Activated CD4-positive, alpha-beta T cell treated with anti-CD3 and anti-CD28 coated beads, Interleukin-2, amount 10 ng/mL, durations not matched to agents 7 days and 5 days (primary cell): ENCODE measurements at regions not wholly inside any gene's neighbourhood (a gene's known extent, or its start where the extent isn't known, plus 50 kb on each side); places are given as distances from the start of the nearest gene placed in this dataset.

Experiments
- CTCF ChIA-PET: fragments of 350-600 bp; sonication (Branson Sonifier 250); formaldehyde crosslinking; loops from one replicate; lab custom pipeline; 2021; ENCODE audit warnings: antibody characterized with exemption; lab: Charles Lee
- POLR2A ChIA-PET: fragments of 350-600 bp; sonication (Branson Sonifier 250); formaldehyde crosslinking; loops from one replicate; lab custom pipeline; 2021; ENCODE audit warnings: antibody characterized with exemption; lab: Charles Lee
- DNase-seq: peaks from one replicate; pipeline ENCODE4 v3.0.0-alpha.2; 2020
- H3K27ac Mint-ChIP-seq: one replicate; pipeline ENCODE4 v1.8.0; 2021; ENCODE audit warnings: mild to moderate bottlenecking, moderate library complexity, mixed read lengths
- H3K27me3 Mint-ChIP-seq: one replicate; pipeline ENCODE4 v1.8.0; 2021; ENCODE audit warnings: mixed read lengths
- H3K36me3 Mint-ChIP-seq: one replicate; pipeline ENCODE4 v1.8.0; 2021; ENCODE audit warnings: low read depth, mixed read lengths
- H3K4me1 Mint-ChIP-seq: one replicate; pipeline ENCODE4 v1.8.0; 2021; ENCODE audit warnings: mixed read lengths
- H3K4me3 Mint-ChIP-seq: one replicate; pipeline ENCODE4 v1.8.0; 2021; ENCODE audit warnings: mild to moderate bottlenecking, moderate library complexity, mixed read lengths
- H3K9me3 Mint-ChIP-seq: one replicate; pipeline ENCODE4 v1.8.0; 2021; ENCODE audit warnings: mixed read lengths

DNA sequence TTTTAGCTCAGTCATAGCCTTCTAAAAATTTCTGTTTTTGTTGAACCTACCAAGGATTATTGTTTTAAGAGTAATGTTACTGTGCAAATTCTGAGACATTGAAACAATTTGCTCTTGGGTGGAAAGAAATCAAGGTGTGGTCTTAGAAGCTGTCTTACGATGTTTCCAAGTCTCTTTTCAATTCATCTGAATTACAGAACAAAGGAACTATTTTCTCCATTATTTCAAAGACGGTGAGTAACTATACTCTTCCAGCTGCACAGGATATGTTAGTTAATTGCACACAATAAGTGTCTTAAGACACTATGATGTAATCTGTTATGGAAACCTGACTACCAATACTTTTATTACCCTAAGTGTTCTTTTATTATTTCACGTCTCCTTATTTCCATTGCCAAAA lies 106.8 kb upstream of the POM121L12 start:
- POLR2A ChIA-PET, result no interaction called here
- DNase-seq, result no peak
- no peaks in the 10 kb centered on the region for H3K27me3 Mint-ChIP-seq

DNA sequence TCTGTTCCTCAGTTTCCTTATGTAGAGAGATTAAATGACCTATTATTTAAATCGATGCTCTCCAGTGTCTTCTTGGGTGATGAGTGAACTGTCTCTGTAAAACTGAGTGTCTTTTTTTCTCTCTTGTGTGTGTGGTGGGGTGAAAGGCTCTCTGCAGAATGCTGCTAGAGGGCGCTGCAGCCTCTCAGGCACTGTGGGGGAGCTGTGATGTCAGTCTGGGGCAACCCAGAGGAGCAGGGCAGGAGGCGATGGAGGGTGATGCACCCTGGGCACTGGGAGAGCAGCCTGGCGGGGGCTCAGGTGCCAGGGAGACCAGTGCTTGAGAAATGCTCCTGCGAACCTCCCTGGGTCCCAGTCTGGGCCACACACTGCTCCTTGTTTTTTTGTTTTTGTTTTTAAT lies 110.1 kb upstream of the POM121L12 start:
- no peak for DNase-seq
- Mint-ChIP-seq H3K27me3 (no peaks in the 10 kb centered on the region), H3K36me3 (no peaks in the 10 kb centered on the region), H3K4me3 (no peak overlapping the region), H3K27ac (no peak overlapping the region), H3K9me3 (peaks cover 16% of the 10 kb centered on the region), H3K4me1 (no peaks in the 10 kb centered on the region)
- ChIA-PET CTCF (no interaction called here), POLR2A (no interaction called here)

More for the DNA sequence above, 106.8 kb upstream of the POM121L12 start:
- H3K36me3 Mint-ChIP-seq, result no peaks in the 10 kb centered on the region
- peaks cover 11% of the 10 kb centered on the region for H3K9me3 Mint-ChIP-seq
- H3K4me3 Mint-ChIP-seq, result no peak overlapping the region
- CTCF ChIA-PET, result no interaction called here
- H3K27ac Mint-ChIP-seq, result no peak overlapping the region
- H3K4me1 Mint-ChIP-seq, result no peaks in the 10 kb centered on the region

DNA sequence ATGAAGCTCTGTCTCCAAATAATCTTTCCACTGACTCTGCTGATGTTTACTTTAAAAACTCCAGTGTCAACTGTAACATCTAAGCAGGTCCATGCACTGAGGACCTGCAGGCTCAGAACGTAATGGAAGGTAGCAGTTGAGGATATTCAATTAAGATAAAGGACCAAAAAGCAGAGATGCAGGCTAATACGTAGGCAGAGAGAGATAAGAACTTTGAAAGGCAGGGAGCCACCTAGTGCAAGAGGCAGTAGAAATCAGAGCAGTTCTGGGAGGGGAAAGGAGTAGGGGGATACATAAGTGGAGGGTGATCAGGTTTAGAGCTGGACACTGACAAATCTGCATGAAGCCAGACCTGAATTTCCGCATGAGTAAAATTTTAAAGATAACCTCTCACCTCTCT lies 114.5 kb upstream of the POM121L12 start:
- H3K27ac Mint-ChIP-seq, result no peak overlapping the region
- no peak for DNase-seq
- H3K27me3 Mint-ChIP-seq, result no peaks in the 10 kb centered on the region
- ChIA-PET POLR2A (no interaction called here), CTCF (no interaction called here)
- H3K4me1 Mint-ChIP-seq, result no peaks in the 10 kb centered on the region
- no peaks in the 10 kb centered on the region for H3K36me3 Mint-ChIP-seq
- no peak overlapping the region for H3K4me3 Mint-ChIP-seq
- peaks cover 10% of the 10 kb centered on the region for H3K9me3 Mint-ChIP-seq

DNA sequence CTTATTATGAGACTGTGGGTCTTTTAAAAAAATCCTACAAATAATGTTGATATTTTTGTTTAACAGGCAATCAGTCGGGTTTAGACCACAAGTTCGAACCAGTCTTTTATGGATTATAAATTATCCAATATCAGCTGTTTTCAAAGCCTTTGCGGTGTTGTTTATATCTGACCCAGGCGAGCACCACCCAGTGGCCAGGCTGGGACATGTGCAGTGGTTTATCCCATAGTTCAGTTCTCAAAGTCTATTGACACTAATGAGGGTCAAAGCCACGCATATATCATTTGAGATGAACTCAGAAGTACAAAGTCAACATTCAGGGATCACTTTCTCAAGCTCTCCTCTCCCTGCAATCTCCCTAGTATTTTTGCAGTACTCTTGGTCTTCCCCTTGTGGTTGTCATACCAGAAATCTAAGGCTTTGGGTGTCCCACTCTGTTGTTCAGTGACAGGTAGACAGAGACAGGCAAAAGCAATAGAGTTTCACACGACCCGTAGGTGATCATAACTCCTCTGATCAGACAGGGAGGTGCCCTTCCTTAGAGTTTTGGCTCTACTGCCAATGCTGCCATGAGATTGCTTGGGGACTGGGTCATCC lies 117.4 kb upstream of the POM121L12 start:
- DNase-seq, result no peak
- Mint-ChIP-seq H3K4me1 (no peaks in the 10 kb centered on the region), H3K27ac (no peak overlapping the region), H3K4me3 (no peak overlapping the region), H3K27me3 (no peaks in the 10 kb centered on the region), H3K36me3 (no peaks in the 10 kb centered on the region), H3K9me3 (peaks cover 12% of the 10 kb centered on the region)
- ChIA-PET CTCF (no interaction called here), POLR2A (no interaction called here)

DNA sequence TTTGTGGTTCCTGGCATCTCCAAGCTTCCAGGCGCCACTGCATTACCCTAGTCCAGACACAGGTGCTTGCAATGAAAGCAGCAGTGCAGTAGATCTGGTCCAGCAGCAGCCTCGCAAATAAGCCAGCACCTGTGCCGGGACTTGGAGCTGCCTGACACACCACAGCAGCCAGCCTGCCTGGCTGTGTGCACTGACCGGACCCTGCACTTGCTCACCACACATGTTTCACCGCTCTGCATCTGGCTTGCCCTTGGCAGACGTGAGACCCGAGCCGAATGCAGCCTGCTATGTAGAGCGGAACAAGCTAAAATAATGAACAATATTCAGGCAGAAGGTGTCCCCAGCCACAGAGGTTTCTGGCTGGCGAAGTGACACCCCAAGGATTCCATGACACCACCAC lies 123.6 kb upstream of the POM121L12 start:
- Mint-ChIP-seq H3K9me3 (peaks cover 6% of the 10 kb centered on the region), H3K4me1 (no peaks in the 10 kb centered on the region), H3K4me3 (no peak overlapping the region), H3K27me3 (no peaks in the 10 kb centered on the region), H3K36me3 (no peaks in the 10 kb centered on the region), H3K27ac (no peak overlapping the region)
- POLR2A ChIA-PET, result no interaction called here
- CTCF ChIA-PET, result no interaction called here
- DNase-seq, result no peak

DNA sequence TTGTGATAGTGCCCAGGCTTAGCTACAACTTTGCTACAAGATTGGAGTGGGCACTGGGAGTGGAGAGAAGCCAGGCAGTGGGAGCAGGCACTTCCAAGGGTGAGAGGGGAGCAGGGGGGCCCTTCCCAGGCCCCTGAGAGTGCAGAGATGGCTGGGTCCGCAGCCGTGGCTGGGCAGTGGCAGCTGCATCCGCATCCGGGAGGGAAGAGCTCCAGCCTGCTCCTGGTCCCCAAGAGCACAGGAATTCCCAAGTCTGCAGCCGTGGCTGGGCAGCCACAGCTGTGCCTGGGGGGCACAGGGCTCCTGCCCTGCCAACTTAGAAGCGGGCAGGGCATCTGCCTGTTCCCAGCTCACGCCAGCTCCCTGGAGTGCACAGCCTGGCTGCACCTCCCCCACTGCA lies 124.1 kb upstream of the POM121L12 start:
- Mint-ChIP-seq H3K27ac (no peak overlapping the region), H3K4me3 (no peak overlapping the region), H3K36me3 (no peaks in the 10 kb centered on the region), H3K9me3 (peaks cover 6% of the 10 kb centered on the region), H3K4me1 (no peaks in the 10 kb centered on the region), H3K27me3 (no peaks in the 10 kb centered on the region)
- no peak for DNase-seq
- POLR2A ChIA-PET, result no interaction called here
- CTCF ChIA-PET, result no interaction called here

DNA sequence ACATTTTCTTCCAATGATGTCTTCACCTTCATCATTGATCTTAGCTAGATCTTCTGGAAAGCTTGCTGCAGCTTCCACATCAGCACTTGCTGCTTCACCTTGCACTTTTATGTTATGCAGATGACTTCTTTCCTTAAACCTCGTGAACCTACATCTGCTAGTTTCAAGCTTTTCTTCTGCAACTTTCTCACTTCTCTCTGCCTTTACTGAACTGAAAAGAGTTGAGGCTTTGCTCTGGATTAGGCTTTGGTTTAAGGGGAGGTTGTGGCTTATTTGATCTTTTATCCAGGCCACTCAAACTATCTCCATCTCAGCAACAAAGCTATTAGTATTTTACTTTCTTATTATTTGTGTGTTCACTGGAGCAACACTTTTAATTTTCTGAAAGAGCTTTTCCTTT lies 125.5 kb upstream of the POM121L12 start:
- ChIA-PET POLR2A (no interaction called here), CTCF (no interaction called here)
- H3K27ac Mint-ChIP-seq, result no peak overlapping the region

DNA sequence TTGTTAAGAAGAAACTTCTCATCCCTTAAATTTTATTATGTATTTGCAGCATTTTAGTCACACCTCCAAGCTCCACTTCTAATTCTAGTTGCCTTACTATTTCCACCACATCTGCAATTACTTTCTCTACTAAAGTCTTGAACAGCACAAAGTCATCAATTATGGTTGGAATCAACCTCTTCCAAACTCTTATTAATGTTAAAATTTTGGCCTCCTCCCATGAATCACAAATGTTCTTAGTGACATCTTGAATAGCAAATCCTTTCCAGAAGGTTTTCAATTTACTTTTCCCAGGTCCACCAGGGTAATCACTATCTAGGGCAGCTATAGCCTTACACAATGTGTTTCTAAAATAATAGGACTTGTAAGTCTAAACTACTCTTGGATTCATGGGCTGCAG lies 126.3 kb upstream of the POM121L12 start:
- no peak overlapping the region for H3K27ac Mint-ChIP-seq
- no peaks in the 10 kb centered on the region for H3K27me3 Mint-ChIP-seq
- H3K9me3 Mint-ChIP-seq, result peaks cover 6% of the 10 kb centered on the region
- no peak for DNase-seq
- no peaks in the 10 kb centered on the region for H3K36me3 Mint-ChIP-seq
- ChIA-PET CTCF (no interaction called here), POLR2A (no interaction called here)
- H3K4me1 Mint-ChIP-seq, result no peaks in the 10 kb centered on the region
- H3K4me3 Mint-ChIP-seq, result no peak overlapping the region

More for the DNA sequence above, 125.5 kb upstream of the POM121L12 start:
- Mint-ChIP-seq H3K4me1 (no peaks in the 10 kb centered on the region), H3K4me3 (no peak overlapping the region), H3K36me3 (no peaks in the 10 kb centered on the region), H3K9me3 (peaks cover 6% of the 10 kb centered on the region), H3K27me3 (no peaks in the 10 kb centered on the region)
- DNase-seq, result no peak

DNA sequence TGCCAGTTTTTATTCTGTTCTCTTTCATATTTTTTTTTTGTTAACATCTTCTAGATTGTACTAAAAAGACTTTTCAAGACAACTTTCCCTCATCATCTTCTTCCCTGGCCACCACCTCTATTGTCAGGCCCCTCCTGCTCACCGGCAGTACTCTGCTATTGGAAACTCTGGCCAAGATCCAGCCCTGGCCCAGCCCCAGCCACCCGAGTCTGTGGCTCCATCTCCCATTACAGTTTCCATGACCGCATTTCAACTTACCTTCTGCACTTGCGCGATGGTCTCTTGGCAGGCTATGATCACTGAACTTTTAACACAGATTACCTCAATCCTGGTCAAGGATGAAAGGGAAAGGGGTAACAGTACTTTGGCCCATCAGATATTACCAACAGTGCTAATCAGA lies 137.7 kb upstream of the POM121L12 start:
- no peak for DNase-seq
- no peaks in the 10 kb centered on the region for H3K4me1 Mint-ChIP-seq
- peaks cover 2% of the 10 kb centered on the region for H3K9me3 Mint-ChIP-seq
- H3K4me3 Mint-ChIP-seq, result no peak overlapping the region
- no peak overlapping the region for H3K27ac Mint-ChIP-seq
- no peaks in the 10 kb centered on the region for H3K27me3 Mint-ChIP-seq
- H3K36me3 Mint-ChIP-seq, result no peaks in the 10 kb centered on the region
- ChIA-PET CTCF (no interaction called here), POLR2A (no interaction called here)

DNA sequence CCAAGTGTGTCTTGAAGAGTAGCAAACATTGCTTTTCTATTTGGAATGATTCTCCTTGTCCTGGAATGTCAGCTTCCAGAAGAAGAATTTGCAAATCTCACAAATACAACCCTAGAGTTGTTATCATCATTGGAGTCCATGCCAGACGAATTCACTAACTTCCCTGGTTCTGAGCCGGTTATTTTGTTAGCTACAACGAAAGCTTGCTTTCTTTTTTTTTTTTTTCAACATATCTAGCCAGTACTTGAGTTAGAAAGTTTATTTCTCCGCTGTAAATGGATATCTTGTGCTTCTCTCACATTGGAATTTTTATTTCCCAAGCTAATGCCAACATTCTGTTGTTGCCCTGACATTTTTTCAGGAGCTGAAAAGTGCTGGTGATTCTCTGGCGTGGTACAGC lies 138.1 kb upstream of the POM121L12 start:
- ChIA-PET POLR2A (no interaction called here), CTCF (no interaction called here)
- H3K27me3 Mint-ChIP-seq, result no peaks in the 10 kb centered on the region

DNA sequence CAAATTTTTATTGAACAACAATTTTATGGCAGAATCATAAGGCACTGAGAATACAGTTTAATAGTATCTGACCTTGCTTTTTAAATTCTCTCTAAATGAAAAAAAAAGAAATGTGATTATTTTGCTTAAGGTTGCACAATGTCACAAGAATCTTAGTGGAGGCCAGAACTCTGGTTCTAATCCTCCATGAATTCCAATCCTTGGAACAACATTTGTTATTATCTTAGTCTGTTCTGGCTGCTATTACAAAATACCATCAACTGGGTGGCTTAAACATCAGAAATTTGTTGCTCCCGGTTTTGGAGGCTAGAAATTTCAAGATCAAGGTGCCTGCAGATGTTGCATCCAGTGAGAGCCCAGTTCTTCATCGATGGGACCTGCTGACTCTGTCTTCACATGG lies 158.2 kb upstream of the POM121L12 start:
- DNase-seq, result no peak
- no peak overlapping the region for H3K4me3 Mint-ChIP-seq
- H3K4me1 Mint-ChIP-seq, result no peaks in the 10 kb centered on the region
- H3K36me3 Mint-ChIP-seq, result no peaks in the 10 kb centered on the region
- H3K9me3 Mint-ChIP-seq, result peaks cover 9% of the 10 kb centered on the region
- ChIA-PET CTCF (no interaction called here), POLR2A (no interaction called here)
- H3K27me3 Mint-ChIP-seq, result no peaks in the 10 kb centered on the region
- no peak overlapping the region for H3K27ac Mint-ChIP-seq

More for the DNA sequence above, 138.1 kb upstream of the POM121L12 start:
- Mint-ChIP-seq H3K27ac (no peak overlapping the region), H3K4me3 (no peak overlapping the region), H3K9me3 (peaks cover 2% of the 10 kb centered on the region), H3K4me1 (no peaks in the 10 kb centered on the region), H3K36me3 (no peaks in the 10 kb centered on the region)
- DNase-seq, result no peak

DNA sequence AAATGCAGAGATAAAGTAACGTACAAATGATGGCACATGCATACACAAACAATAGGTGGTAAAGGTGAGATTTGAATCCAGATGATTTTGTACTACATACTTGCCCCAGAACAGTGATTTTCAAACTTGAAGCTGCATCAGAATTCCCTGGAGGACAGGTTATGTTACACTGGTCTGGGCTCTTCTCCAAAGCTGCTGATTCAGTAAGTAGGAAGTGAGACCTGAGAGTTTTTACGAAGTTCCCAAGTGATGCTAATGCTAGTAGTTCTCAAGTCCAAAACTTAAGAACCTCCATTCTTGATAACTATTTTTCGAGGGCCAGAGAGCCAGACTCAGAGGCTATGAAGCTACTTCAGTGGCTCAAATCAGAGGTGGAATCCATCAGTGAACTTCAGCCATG lies 159.0 kb upstream of the POM121L12 start:
- no peak overlapping the region for H3K27ac Mint-ChIP-seq

DNA sequence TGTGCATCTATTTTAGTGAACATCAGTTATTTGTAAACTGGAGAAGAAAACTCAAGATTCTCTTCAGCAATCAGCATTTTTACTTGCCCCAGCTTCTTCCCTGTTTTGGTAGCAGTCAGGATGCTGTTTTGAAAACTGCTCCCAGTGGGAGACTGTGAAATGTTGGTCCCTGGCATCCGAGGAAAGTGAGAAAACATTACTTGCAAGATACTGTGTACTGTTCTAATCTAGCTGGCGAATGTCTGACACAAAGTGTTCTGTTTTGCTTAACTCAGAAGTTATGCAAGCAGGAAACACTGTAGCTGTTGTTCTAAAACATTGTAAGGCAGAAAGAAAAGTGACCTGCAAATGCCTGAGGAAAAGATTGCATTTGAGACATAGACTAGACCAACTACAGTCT lies 171.8 kb upstream of the POM121L12 start:
- no peaks in the 10 kb centered on the region for H3K36me3 Mint-ChIP-seq
- ChIA-PET POLR2A (no interaction called here), CTCF (no interaction called here)
- no peaks in the 10 kb centered on the region for H3K4me1 Mint-ChIP-seq
- DNase-seq, result no peak
- H3K4me3 Mint-ChIP-seq, result no peak overlapping the region
- H3K27me3 Mint-ChIP-seq, result no peaks in the 10 kb centered on the region
- no peak overlapping the region for H3K27ac Mint-ChIP-seq
- peaks cover 13% of the 10 kb centered on the region for H3K9me3 Mint-ChIP-seq

More for the DNA sequence above, 159.0 kb upstream of the POM121L12 start:
- CTCF ChIA-PET, result no interaction called here
- Mint-ChIP-seq H3K9me3 (peaks cover 11% of the 10 kb centered on the region), H3K4me3 (no peak overlapping the region), H3K27me3 (no peaks in the 10 kb centered on the region), H3K4me1 (no peaks in the 10 kb centered on the region), H3K36me3 (no peaks in the 10 kb centered on the region)
- POLR2A ChIA-PET, result no interaction called here
- no peak for DNase-seq

DNA sequence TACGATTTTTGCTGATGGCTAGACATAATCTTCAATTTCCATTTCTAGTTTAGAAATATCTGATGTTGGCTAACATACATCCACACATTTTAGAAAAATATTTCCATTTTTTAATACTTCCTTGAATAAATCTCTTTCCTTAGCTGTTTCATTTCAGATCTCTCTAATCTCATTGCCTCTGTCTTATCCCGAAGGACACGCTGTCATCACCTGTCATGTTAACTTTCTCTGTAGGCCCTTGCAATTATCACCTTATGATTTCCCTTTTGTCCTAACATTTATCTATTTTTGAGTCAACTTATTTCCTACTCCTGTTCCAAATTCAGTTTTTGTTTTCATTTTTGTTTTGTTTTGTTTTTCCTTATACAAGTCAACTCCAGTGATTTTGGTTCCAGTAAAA lies 173.1 kb upstream of the POM121L12 start:
- CTCF ChIA-PET, result no interaction called here
- no peaks in the 10 kb centered on the region for H3K4me1 Mint-ChIP-seq
- H3K27me3 Mint-ChIP-seq, result no peaks in the 10 kb centered on the region
- peaks cover 11% of the 10 kb centered on the region for H3K9me3 Mint-ChIP-seq
- no peak for DNase-seq
- POLR2A ChIA-PET, result no interaction called here
- H3K27ac Mint-ChIP-seq, result no peak overlapping the region
- H3K36me3 Mint-ChIP-seq, result no peaks in the 10 kb centered on the region
- no peak overlapping the region for H3K4me3 Mint-ChIP-seq
